ENCODE measurements at regions not wholly inside any gene's neighbourhood (a gene's known extent, or its start where the extent isn't known, plus 50 kb on each side); places are given as distances from the start of the nearest gene placed in this dataset.

GRCh38 chr6:105991561-105992314 is 94.4 kb upstream of the PRDM1 start:
- no peak for DNase-seq (ENCODE audit: extremely low read depth, low read depth)

- DNase-seq (ENCODE audit: extremely low read depth, low read depth): no peak
These were observed 96.0 kb upstream of the PRDM1 start for GRCh38 chr6:105990151-105990550.

- DNase-seq (ENCODE audit: extremely low read depth, low read depth): no peak
These were observed 97.1 kb upstream of the PRDM1 start for GRCh38 chr6:105988812-105989577.

GRCh38 chr6:105988321-105988720 is 97.8 kb upstream of the PRDM1 start:
- no peak for DNase-seq (ENCODE audit: extremely low read depth, low read depth)

GRCh38 chr6:105987516-105987915 is 98.6 kb upstream of the PRDM1 start:
- no peak for DNase-seq (ENCODE audit: extremely low read depth, low read depth)

- DNase-seq (ENCODE audit: extremely low read depth, low read depth): no peak
These were observed 99.1 kb upstream of the PRDM1 start for GRCh38 chr6:105986998-105987397.

- DNase-seq (ENCODE audit: extremely low read depth, low read depth): no peak
These were observed 100.1 kb upstream of the PRDM1 start for GRCh38 chr6:105985816-105986632.

- DNase-seq (ENCODE audit: extremely low read depth, low read depth): no peak
These were observed 100.9 kb upstream of the PRDM1 start for GRCh38 chr6:105985098-105985815.

- DNase-seq (ENCODE audit: extremely low read depth, low read depth): no peak
These were observed 102.4 kb upstream of the PRDM1 start for GRCh38 chr6:105983763-105984162.

GRCh38 chr6:105982761-105983540 is 103.2 kb upstream of the PRDM1 start:
- DNase-seq (ENCODE audit: extremely low read depth, low read depth): no peak

- no peak for DNase-seq (ENCODE audit: extremely low read depth, low read depth)
These were observed 104.2 kb upstream of the PRDM1 start for GRCh38 chr6:105981888-105982358.

GRCh38 chr6:105981002-105981887 is 104.9 kb upstream of the PRDM1 start:
- no peak for DNase-seq (ENCODE audit: extremely low read depth, low read depth)

GRCh38 chr6:105978974-105979373 is 107.2 kb upstream of the PRDM1 start:
- DNase-seq (ENCODE audit: extremely low read depth, low read depth): no peak

- no peak for DNase-seq (ENCODE audit: extremely low read depth, low read depth)
These were observed 108.1 kb upstream of the PRDM1 start for GRCh38 chr6:105977934-105978504.

- DNase-seq (ENCODE audit: extremely low read depth, low read depth): no peak
These were observed 111.2 kb upstream of the PRDM1 start for GRCh38 chr6:105974986-105975385.

- DNase-seq (ENCODE audit: extremely low read depth, low read depth): no peak
These were observed 113.7 kb upstream of the PRDM1 start for GRCh38 chr6:105972440-105972839.

GRCh38 chr6:105968603-105969333 is 117.4 kb upstream of the PRDM1 start:
- no peak for DNase-seq (ENCODE audit: extremely low read depth, low read depth)
